GM18870 (cell line): ENCODE measurements at regions not wholly inside any gene's neighbourhood (a gene's known extent, or its start where the extent isn't known, plus 50 kb on each side); places are given as distances from the start of the nearest gene placed in this dataset.

Experiments
- ATAC-seq: cut with Tn5 transposase; IDR thresholded peaks from one replicate; pipeline ENCODE4 v1.9.1; 2021; ENCODE audit warnings: moderate library complexity; ENCODE audit not compliant: unreplicated experiment

- ATAC-seq: no peak
Measured at GRCh38 chr18:54716586-54716985, 111.7 kb upstream of the RAB27B start.

GRCh38 chr18:54717673-54718407, 110.4 kb upstream of the RAB27B start:
- ATAC-seq: peak; percentile 71

GRCh38 chr18:54718408-54718773, 109.9 kb upstream of the RAB27B start:
- no peak for ATAC-seq

- no peak for ATAC-seq
Measured at GRCh38 chr18:54720620-54721019, 107.7 kb upstream of the RAB27B start.

GRCh38 chr18:54726143-54726542, 102.1 kb upstream of the RAB27B start:
- ATAC-seq: no peak

GRCh38 chr18:54734059-54734458, 94.2 kb upstream of the RAB27B start:
- ATAC-seq: no peak

- ATAC-seq: no peak
Measured at GRCh38 chr18:54736981-54737380, 91.3 kb upstream of the RAB27B start.

- no peak for ATAC-seq
Measured at GRCh38 chr18:54737986-54738385, 90.3 kb upstream of the RAB27B start.

- ATAC-seq: no peak
Measured at GRCh38 chr18:54739476-54739875, 88.8 kb upstream of the RAB27B start.

- no peak for ATAC-seq
Measured at GRCh38 chr18:54740136-54740846, 88.0 kb upstream of the RAB27B start.

- ATAC-seq: no peak
Measured at GRCh38 chr18:54742120-54742519, 86.2 kb upstream of the RAB27B start.

- no peak for ATAC-seq
Measured at GRCh38 chr18:54742659-54743604, 85.3 kb upstream of the RAB27B start.

GRCh38 chr18:54743605-54743995, 84.7 kb upstream of the RAB27B start:
- ATAC-seq: no peak

GRCh38 chr18:54749291-54749690, 79.0 kb upstream of the RAB27B start:
- no peak for ATAC-seq

- no peak for ATAC-seq
Measured at GRCh38 chr18:54750350-54750749, 77.9 kb upstream of the RAB27B start.

GRCh38 chr18:54752185-54752584, 76.1 kb upstream of the RAB27B start:
- ATAC-seq: no peak

- no peak for ATAC-seq
Measured at GRCh38 chr18:54755456-54755855, 72.8 kb upstream of the RAB27B start.

- no peak for ATAC-seq
Measured at GRCh38 chr18:54762386-54762785, 65.9 kb upstream of the RAB27B start.

- no peak for ATAC-seq
Measured at GRCh38 chr18:54764786-54765185, 63.5 kb upstream of the RAB27B start.

GRCh38 chr18:54765636-54766375, 62.5 kb upstream of the RAB27B start:
- no peak for ATAC-seq

- ATAC-seq: no peak
Measured at GRCh38 chr18:54766634-54767033, 61.6 kb upstream of the RAB27B start.
